ENCODE measurements at regions not wholly inside any gene's neighbourhood (a gene's known extent, or its start where the extent isn't known, plus 50 kb on each side); places are given as distances from the start of the nearest gene placed in this dataset.

DNA sequence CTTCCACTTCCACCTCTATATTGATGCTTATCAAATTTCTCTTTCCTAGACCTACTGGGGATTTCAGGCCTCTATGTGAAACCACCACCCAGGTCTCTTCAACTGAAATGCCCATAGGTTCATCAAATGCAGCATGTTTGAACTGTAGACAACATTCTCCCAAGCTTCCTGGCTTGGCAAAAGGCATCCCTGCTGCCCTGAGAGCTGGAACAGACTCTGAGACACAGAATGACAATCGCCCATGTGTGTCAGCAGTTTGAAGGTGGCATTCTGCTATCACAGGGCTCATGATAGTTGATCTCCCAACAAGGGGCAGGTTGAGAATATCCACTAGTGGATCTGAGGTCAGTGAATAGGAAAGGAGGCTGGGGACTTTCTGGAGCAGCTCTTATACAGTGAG lies 200.7 kb downstream of the RPLP1 start:
- Mint-ChIP-seq H3K4me3 (ENCODE audit: unreplicated experiment) (no peak overlapping the region), H3K9me3 (ENCODE audit: unreplicated experiment) (peaks cover 6% of the 10 kb centered on the region), H3K4me1 (ENCODE audit: low read depth, unreplicated experiment) (peaks cover 8% of the 10 kb centered on the region), H3K36me3 (ENCODE audit: unreplicated experiment) (peaks cover 4% of the 10 kb centered on the region), H3K27me3 (ENCODE audit: unreplicated experiment) (peaks cover 5% of the 10 kb centered on the region), H3K27ac (ENCODE audit: unreplicated experiment) (no peak overlapping the region)
- TF ChIP-seq, protein P1, sequence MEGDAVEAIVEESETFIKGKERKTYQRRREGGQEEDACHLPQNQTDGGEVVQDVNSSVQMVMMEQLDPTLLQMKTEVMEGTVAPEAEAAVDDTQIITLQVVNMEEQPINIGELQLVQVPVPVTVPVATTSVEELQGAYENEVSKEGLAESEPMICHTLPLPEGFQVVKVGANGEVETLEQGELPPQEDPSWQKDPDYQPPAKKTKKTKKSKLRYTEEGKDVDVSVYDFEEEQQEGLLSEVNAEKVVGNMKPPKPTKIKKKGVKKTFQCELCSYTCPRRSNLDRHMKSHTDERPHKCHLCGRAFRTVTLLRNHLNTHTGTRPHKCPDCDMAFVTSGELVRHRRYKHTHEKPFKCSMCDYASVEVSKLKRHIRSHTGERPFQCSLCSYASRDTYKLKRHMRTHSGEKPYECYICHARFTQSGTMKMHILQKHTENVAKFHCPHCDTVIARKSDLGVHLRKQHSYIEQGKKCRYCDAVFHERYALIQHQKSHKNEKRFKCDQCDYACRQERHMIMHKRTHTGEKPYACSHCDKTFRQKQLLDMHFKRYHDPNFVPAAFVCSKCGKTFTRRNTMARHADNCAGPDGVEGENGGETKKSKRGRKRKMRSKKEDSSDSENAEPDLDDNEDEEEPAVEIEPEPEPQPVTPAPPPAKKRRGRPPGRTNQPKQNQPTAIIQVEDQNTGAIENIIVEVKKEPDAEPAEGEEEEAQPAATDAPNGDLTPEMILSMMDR (IDR thresholded peaks at IDR 0.05; ENCODE audit: partially characterized antibody, unreplicated experiment): no peak
- no peak for DNase-seq

DNA sequence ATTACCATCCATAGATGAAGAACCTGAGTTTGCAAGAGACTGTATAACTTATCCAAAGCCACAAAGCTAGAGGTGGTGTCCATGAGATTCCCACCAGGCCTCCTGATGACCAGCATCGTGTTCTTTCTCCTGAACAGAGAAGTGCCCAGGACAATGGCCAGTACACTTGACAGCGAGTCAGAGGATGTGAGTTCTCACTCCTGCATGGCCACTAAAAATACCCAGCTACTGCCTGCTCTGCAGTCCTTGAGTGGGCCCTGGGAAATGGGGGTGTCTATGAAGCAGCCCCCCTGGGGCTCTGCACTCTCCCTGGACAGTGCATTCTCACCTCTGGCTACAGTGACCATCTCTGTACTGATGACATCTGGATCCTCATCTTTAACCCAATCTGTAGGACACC lies 201.2 kb downstream of the RPLP1 start:
- H3K9me3 Mint-ChIP-seq (ENCODE audit: unreplicated experiment): peaks cover 6% of the 10 kb centered on the region
- no peak overlapping the region for H3K27ac Mint-ChIP-seq (ENCODE audit: unreplicated experiment)
- TF ChIP-seq, protein P1 (IDR thresholded peaks at IDR 0.05; ENCODE audit: partially characterized antibody, unreplicated experiment): no peak
- peaks cover 4% of the 10 kb centered on the region for H3K36me3 Mint-ChIP-seq (ENCODE audit: unreplicated experiment)
- no peak overlapping the region for H3K4me3 Mint-ChIP-seq (ENCODE audit: unreplicated experiment)
- peaks cover 2% of the 10 kb centered on the region for H3K4me1 Mint-ChIP-seq (ENCODE audit: low read depth, unreplicated experiment)
- H3K27me3 Mint-ChIP-seq (ENCODE audit: unreplicated experiment): peaks cover 3% of the 10 kb centered on the region
- no peak for DNase-seq

DNA sequence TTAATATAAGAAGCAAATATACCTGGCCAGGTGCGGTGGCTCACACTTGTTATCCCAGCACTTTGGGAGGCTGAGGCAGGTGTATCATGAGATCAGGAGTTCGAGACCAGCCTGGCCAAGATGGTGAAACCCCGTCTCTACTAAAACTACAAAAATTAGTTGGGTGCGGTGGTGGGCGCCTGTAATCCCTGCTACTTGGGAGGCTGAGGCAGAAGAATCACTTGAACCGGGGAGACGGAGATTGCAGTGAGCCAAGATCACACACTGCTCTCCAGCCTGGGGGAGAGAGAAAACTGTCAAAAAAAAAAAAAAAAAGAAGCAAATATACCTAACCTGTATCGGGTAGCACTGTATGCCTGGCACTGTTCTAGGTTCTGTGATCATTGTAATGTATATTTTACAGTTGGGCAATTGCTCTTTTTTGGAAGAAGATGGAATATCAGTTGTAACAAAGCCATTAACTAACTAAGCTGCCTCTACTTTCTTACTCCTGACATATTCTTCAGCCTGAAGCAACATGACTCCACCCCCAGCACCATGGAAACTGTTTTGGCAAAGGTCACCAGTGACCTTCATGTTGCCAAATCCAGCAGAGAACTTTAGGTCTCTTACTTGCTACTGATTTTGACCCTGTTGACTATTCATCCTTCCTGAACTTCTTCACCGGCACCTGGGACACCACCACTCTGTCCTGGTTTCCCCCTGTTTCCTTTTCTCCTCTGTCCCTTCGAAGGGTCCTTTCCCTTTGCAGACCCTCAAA lies 203.8 kb downstream of the RPLP1 start:
- Mint-ChIP-seq H3K36me3 (ENCODE audit: unreplicated experiment) (peaks cover 3% of the 10 kb centered on the region), H3K27me3 (ENCODE audit: unreplicated experiment) (peaks cover 3% of the 10 kb centered on the region), H3K4me3 (ENCODE audit: unreplicated experiment) (no peak overlapping the region), H3K9me3 (ENCODE audit: unreplicated experiment) (peaks cover 5% of the 10 kb centered on the region), H3K4me1 (ENCODE audit: low read depth, unreplicated experiment) (no peaks in the 10 kb centered on the region), H3K27ac (ENCODE audit: unreplicated experiment) (no peak overlapping the region)
- TF ChIP-seq, protein P1 (IDR thresholded peaks at IDR 0.05; ENCODE audit: partially characterized antibody, unreplicated experiment): no peak
- DNase-seq: no peak

DNA sequence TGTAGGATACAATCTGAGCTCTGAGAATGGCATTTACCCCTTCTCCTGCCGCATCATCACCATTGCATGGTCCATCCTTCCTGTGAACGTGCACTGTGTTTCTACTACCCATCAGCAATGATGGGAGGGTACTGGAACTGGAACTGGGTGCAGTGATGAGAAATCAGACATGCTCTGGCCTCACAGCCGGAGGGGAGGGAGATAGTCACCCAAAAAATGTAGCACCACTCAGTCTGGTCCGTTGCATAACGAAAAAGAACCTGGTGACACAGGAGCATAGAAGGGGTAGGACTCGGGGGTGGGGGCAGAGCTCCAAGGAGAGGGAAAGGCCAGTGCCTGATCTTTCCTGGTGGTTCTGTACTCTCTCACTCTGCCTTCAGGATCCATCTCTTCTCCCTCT lies 205.0 kb downstream of the RPLP1 start:
- H3K9me3 Mint-ChIP-seq (ENCODE audit: unreplicated experiment): peaks cover 5% of the 10 kb centered on the region
- no peak for DNase-seq
- H3K4me3 Mint-ChIP-seq (ENCODE audit: unreplicated experiment): no peak overlapping the region
- H3K4me1 Mint-ChIP-seq (ENCODE audit: low read depth, unreplicated experiment): no peaks in the 10 kb centered on the region
- H3K27me3 Mint-ChIP-seq (ENCODE audit: unreplicated experiment): peaks cover 3% of the 10 kb centered on the region
- TF ChIP-seq, protein P1 (IDR thresholded peaks at IDR 0.05; ENCODE audit: partially characterized antibody, unreplicated experiment): no peak
- H3K27ac Mint-ChIP-seq (ENCODE audit: unreplicated experiment): no peak overlapping the region
- no peaks in the 10 kb centered on the region for H3K36me3 Mint-ChIP-seq (ENCODE audit: unreplicated experiment)

DNA sequence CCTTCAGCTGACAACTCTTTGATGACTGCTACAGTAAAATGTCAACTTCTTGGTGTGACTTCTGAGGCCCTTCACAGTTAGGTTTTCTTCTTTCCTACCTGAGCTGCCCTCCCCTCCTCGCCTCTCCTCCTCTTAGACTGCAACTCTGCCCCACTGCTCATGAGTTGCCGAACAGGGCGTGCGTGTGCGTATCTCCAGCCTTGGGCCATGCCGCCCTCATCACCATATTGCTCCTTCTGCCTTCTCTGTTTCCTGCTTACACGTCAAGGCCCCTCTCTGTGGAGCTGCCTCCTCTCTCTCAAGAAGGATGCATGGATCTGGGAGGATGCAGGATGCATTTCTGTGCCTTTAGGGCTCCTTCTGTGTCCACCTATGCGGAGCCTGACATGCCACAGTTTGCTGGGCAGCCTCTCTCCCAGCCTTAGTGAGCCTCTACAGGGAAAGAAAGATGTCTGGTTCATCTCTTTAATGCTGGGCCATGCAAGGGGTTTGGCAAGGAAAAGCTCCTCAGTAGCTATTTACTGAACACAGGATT lies 205.9 kb downstream of the RPLP1 start:
- H3K9me3 Mint-ChIP-seq (ENCODE audit: unreplicated experiment): peaks cover 5% of the 10 kb centered on the region

More for the DNA sequence above, 205.9 kb downstream of the RPLP1 start:
- Mint-ChIP-seq H3K27ac (ENCODE audit: unreplicated experiment) (no peak overlapping the region), H3K4me1 (ENCODE audit: low read depth, unreplicated experiment) (no peaks in the 10 kb centered on the region), H3K36me3 (ENCODE audit: unreplicated experiment) (no peaks in the 10 kb centered on the region), H3K4me3 (ENCODE audit: unreplicated experiment) (no peak overlapping the region), H3K27me3 (ENCODE audit: unreplicated experiment) (peaks cover 3% of the 10 kb centered on the region)
- TF ChIP-seq, protein P1 (IDR thresholded peaks at IDR 0.05; ENCODE audit: partially characterized antibody, unreplicated experiment): no peak
- DNase-seq: no peak

All from glutamatergic neuron (in vitro differentiated cells).